Heart right ventricle (tissue), 16 donors: ENCODE measurements at regions not wholly inside any gene's neighbourhood (a gene's known extent, or its start where the extent isn't known, plus 50 kb on each side); places are given as distances from the start of the nearest gene placed in this dataset.

Source experiments
- ATAC-seq, 8 donors: fragments of 200-7000 bp; cut with Tn5 transposase; one replicate each; pipeline ENCODE4 v1.9.1; 2020; ENCODE audit warnings: mild to moderate bottlenecking in 8 of 8, moderate library complexity in 8 of 8, moderate number of reproducible peaks in 1 of 8
- DNase-seq, 2 donors: peaks; one replicate each; pipeline ENCODE4 v3.0.0-alpha.2; 2020
- H3K27ac ChIP-seq, 10 donors: fragments of 200-600 bp; sonication (generic) in 2 of 10; one replicate each; pipeline versions ENCODE4 v1.5.0 to v1.8.0; 2020 to 2022; ENCODE audit warnings: mild to moderate bottlenecking in 3 of 10
- H3K27me3 ChIP-seq, 7 donors: fragments of 200-600 bp; one replicate each; pipeline ENCODE4 v1.8.0; 2021 to 2022; ENCODE audit warnings: mild to moderate bottlenecking in 2 of 7
- H3K36me3 ChIP-seq, 9 donors: fragments of 200-600 bp; sonication (generic) in 1 of 9; one replicate each; pipeline versions ENCODE4 v1.5.0 to v1.8.0; 2020 to 2022; ENCODE audit warnings: mild to moderate bottlenecking in 2 of 9
- H3K4me1 ChIP-seq, 9 donors: fragments of 200-600 bp; sonication (generic) in 1 of 9; one replicate each; pipeline versions ENCODE4 v1.5.0 to v1.8.0; 2020 to 2022; ENCODE audit warnings: mild to moderate bottlenecking in 4 of 9
- H3K4me3 ChIP-seq, 10 donors: fragments of 200-600 bp; sonication (generic) in 2 of 10; one replicate each; pipeline versions ENCODE4 v1.5.0 to v1.8.0; 2020 to 2022; ENCODE audit warnings: mild to moderate bottlenecking in 7 of 10, moderate library complexity in 2 of 10
- H3K9me3 ChIP-seq, 11 donors: fragments of 200-600 bp in 10 of 11; sonication (generic) in 2 of 11; one replicate each; pipeline versions ENCODE4 v1.5.0 to v1.8.0; 2013 to 2022; ENCODE audit warnings: mild to moderate bottlenecking in 2 of 11, control low read depth in 1 of 11, moderate library complexity in 1 of 11
- CTCF ChIP-seq, 9 donors: fragments of 200-600 bp; sonication (generic) in 2 of 9; IDR thresholded peaks; one replicate each; pipeline versions ENCODE4 v1.5.0 to v1.8.0; 2021 to 2022; ENCODE audit warnings: antibody characterized with exemption in 9 of 9, mild to moderate bottlenecking in 5 of 9, moderate library complexity in 1 of 9
- WGBS, 2 donors: extraction: QIAGEN DNeasy Blood & Tissue Kit; methylation state at CpG; one replicate each; pipeline ENCODE4 v1.1.7; 2013; ENCODE audit warnings: inconsistent platforms in 1 of 2; 5-methylcytosine and 5-hydroxymethylcytosine counted together
- intact Hi-C, 10 donors: fragments of 100-400 bp; cut with DNase I; formaldehyde crosslinking; loops; one replicate each; pipeline versions ENCODE4 v1.11.1 to v1.14.2; 2022
- donor health status: Arrhythmogenic right ventricular cardiomyopathy.
- donor health status: ischemic (EF 13 %, LVEDD 7.1; RV severe dilation, severe dysfunction).
- donor health status: healthy with polysubstance abuse.
- donor health status: DM: no; HTN: yes; CAD: no.
- donor health status: DM: no; HTN: no; CAD: no.
- donor health status: ischemic (EF 25% LVEDD 6.9; RV normal size, moderate dysfunction).
- donor health status: ischemic (EF 25% LVEDD 5.7; RV mildly dilated, moderate dysfunction).
- donor health status: healthy.
- donor health status: DM: yes; HTN: yes; CAD: no.
- donor health status: Ischemic cardiomyopathy.
- donor health status: ischemic (EF 35%, LVEDD 5.7; RV mildly dilated, moderate dysfunction).
- donor health status: nonischemic (EF 11% LVEDD 7.7; RV severe dilation, severe dysfunction).
- donor health status: DM: yes; HTN: yes; CAD: no.
- donor health status: PGD.
- donor health status: ischemic (EF 29% LVEDD 5.4; RV normal size, mild dysfunction).
- donor health status: nonischemic (EF 23%, LVEDD 6.1; RV moderate dilation, normal function).

GRCh38 chr12:88909510-88909909 lies 329.2 kb upstream of the KITLG start:
- DNase-seq, result no peak
- TF ChIP-seq CTCF (IDR thresholded peaks at IDR 0.05), result no peak

GRCh38 chr12:88908345-88908744 lies 328.1 kb upstream of the KITLG start:
- ATAC-seq (no peak), DNase-seq (no peak)
- no peak for TF ChIP-seq CTCF (IDR thresholded peaks at IDR 0.05)
- intact Hi-C loops, result no loop called here
- Histone ChIP-seq H3K27ac (no peak overlapping the region), H3K9me3 (peaks cover 0 to 38% (median 6%) of the 10 kb centered on the region in 11 donors), H3K27me3 (no peaks in the 10 kb centered on the region), H3K4me3 (no peak overlapping the region), H3K36me3 (no peaks in the 10 kb centered on the region), H3K4me1 (peaks cover 0 to 6% (median 0%) of the 10 kb centered on the region in 9 donors)
- WGBS, 2 donors, result 83 to 84% methylated on average over 2 of the region's 2 CpGs

More at GRCh38 chr12:88909510-88909909, 329.2 kb upstream of the KITLG start:
- Histone ChIP-seq H3K27me3 (no peaks in the 10 kb centered on the region), H3K4me3 (no peak overlapping the region), H3K27ac (no peak overlapping the region), H3K36me3 (no peaks in the 10 kb centered on the region), H3K9me3 (peaks cover 0 to 50% (median 15%) of the 10 kb centered on the region in 11 donors), H3K4me1 (peaks cover 0 to 6% (median 0%) of the 10 kb centered on the region in 9 donors)
- intact Hi-C loops, result no loop called here
- WGBS, 2 donors, result 48 to 62% methylated on average over 2 of the region's 2 CpGs
- ATAC-seq, result no peak

- Histone ChIP-seq H3K36me3 (no peaks in the 10 kb centered on the region), H3K27ac (no peak overlapping the region), H3K9me3 (peaks cover 0 to 11% (median 0%) of the 10 kb centered on the region in 11 donors), H3K4me3 (no peak overlapping the region), H3K4me1 (no peaks in the 10 kb centered on the region), H3K27me3 (no peaks in the 10 kb centered on the region)
- 74 to 83% methylated on average over 4 of the region's 4 CpGs for WGBS, 2 donors
- no peak for TF ChIP-seq CTCF (IDR thresholded peaks at IDR 0.05)
- intact Hi-C loops, result no loop called here
- ATAC-seq, result no peak
- no peak for DNase-seq
These were observed 324.4 kb upstream of the KITLG start for GRCh38 chr12:88904705-88905104.

GRCh38 chr12:88903333-88903732 lies 323.1 kb upstream of the KITLG start:
- ATAC-seq, result no peak
- WGBS, 2 donors, result 93 to 94% methylated on average over 4 of the region's 4 CpGs

More at GRCh38 chr12:88903333-88903732, 323.1 kb upstream of the KITLG start:
- Histone ChIP-seq H3K4me3 (no peak overlapping the region), H3K9me3 (no peaks in the 10 kb centered on the region), H3K36me3 (no peaks in the 10 kb centered on the region), H3K27ac (no peak overlapping the region), H3K4me1 (peaks cover 0 to 7% (median 0%) of the 10 kb centered on the region in 9 donors), H3K27me3 (no peaks in the 10 kb centered on the region)
- intact Hi-C loops, result no loop called here
- TF ChIP-seq CTCF (IDR thresholded peaks at IDR 0.05), result no peak
- DNase-seq, result no peak
